SK-N-SH treated with all-trans-retinoic acid at 6 μM for 48 hours (cell line): ENCODE measurements at regions not wholly inside any gene's neighbourhood (a gene's known extent, or its start where the extent isn't known, plus 50 kb on each side); places are given as distances from the start of the nearest gene placed in this dataset.

Experiments
- ATAC-seq: fragments of 200-7000 bp; cut with Tn5 transposase; 3 replicates; pipeline ENCODE4 v1.9.1; 2020; ENCODE audit warnings: mild to moderate bottlenecking, moderate library complexity
- ARNTL ChIP-seq: fragments of 450-650 bp; formaldehyde crosslinking; IDR thresholded peaks from 2 replicates; pipeline ENCODE4 v1.5.0; 2020; ENCODE audit warnings: low read depth, mild to moderate bottlenecking, moderate library complexity, borderline replicate concordance
- BACH2 ChIP-seq: fragments of 250-450 bp; sonication (Bioruptor Pico); IDR thresholded peaks from 2 replicates; pipeline ENCODE4 v1.9.0; 2021; ENCODE audit warnings: mild to moderate bottlenecking, borderline replicate concordance
- CREB5 ChIP-seq: fragments of 250-450 bp; sonication (Bioruptor Pico); IDR thresholded peaks from 2 replicates; pipeline ENCODE4 v1.5.1; 2020; ENCODE audit warnings: low read depth, mild to moderate bottlenecking, moderate library complexity
- CSDC2 ChIP-seq: fragments of 250-450 bp; sonication (Bioruptor Pico); IDR thresholded peaks from 2 replicates; pipeline ENCODE4 v1.5.0; 2020; ENCODE audit warnings: mild to moderate bottlenecking, moderate library complexity
- CSRNP3 ChIP-seq: fragments of 250-450 bp; sonication (Bioruptor Pico); IDR thresholded peaks from 2 replicates; pipeline ENCODE4 v1.5.1; 2021; ENCODE audit warnings: mild to moderate bottlenecking, moderate library complexity
- ESRRG ChIP-seq: fragments of 250-450 bp; sonication (Bioruptor Pico); IDR thresholded peaks from 2 replicates; pipeline ENCODE4 v1.6.1; 2021; ENCODE audit warnings: mild to moderate bottlenecking
- GLIS3 ChIP-seq: fragments of 250-450 bp; sonication (Bioruptor Pico); IDR thresholded peaks from 2 replicates; pipeline ENCODE4 v1.5.0; 2020; ENCODE audit warnings: mild to moderate bottlenecking, moderate library complexity
- ISL1 ChIP-seq: fragments of 250-450 bp; sonication (Bioruptor Pico); IDR thresholded peaks from 2 replicates; pipeline ENCODE4 v2.1.2; 2022; ENCODE audit warnings: mild to moderate bottlenecking, moderate library complexity
- PATZ1 ChIP-seq: fragments of 250-450 bp; sonication (Bioruptor Pico); IDR thresholded peaks from 2 replicates; pipeline ENCODE4 v1.8.0; 2020; ENCODE audit warnings: mild to moderate bottlenecking, moderate library complexity, borderline replicate concordance
- POU6F1 ChIP-seq: fragments of 250-450 bp; sonication (Bioruptor Pico); IDR thresholded peaks from 2 replicates; pipeline ENCODE4 v1.8.0; 2021; ENCODE audit warnings: low read depth, mild to moderate bottlenecking, moderate library complexity, borderline replicate concordance
- PPARA ChIP-seq: fragments of 250-450 bp; sonication (Bioruptor Pico); IDR thresholded peaks from 2 replicates; pipeline ENCODE4 v1.5.0; 2020; ENCODE audit warnings: mild to moderate bottlenecking, borderline replicate concordance
- RARB ChIP-seq: fragments of 250-450 bp; sonication (Bioruptor Pico); IDR thresholded peaks from 2 replicates; pipeline ENCODE4 v1.8.0; 2021; ENCODE audit warnings: mild to moderate bottlenecking, moderate library complexity
- TCF4 ChIP-seq: fragments of 250-450 bp; sonication (Bioruptor Pico); IDR thresholded peaks from 2 replicates; pipeline ENCODE4 v1.8.0; 2021; ENCODE audit warnings: mild to moderate bottlenecking, moderate library complexity, borderline replicate concordance
- TOX ChIP-seq: fragments of 250-450 bp; sonication (Bioruptor Pico); IDR thresholded peaks from 2 replicates; pipeline ENCODE4 v1.8.0; 2021; ENCODE audit warnings: mild to moderate bottlenecking, moderate library complexity, borderline replicate concordance
- TSHZ2 ChIP-seq: fragments of 250-450 bp; sonication (Bioruptor Pico); IDR thresholded peaks from 2 replicates; pipeline ENCODE4 v1.5.0; 2020; ENCODE audit warnings: mild to moderate bottlenecking, moderate library complexity
- ZFP3 ChIP-seq: fragments of 250-450 bp; sonication (Bioruptor Pico); IDR thresholded peaks from 2 replicates; pipeline ENCODE4 v1.5.0; 2020; ENCODE audit warnings: mild to moderate bottlenecking, moderate library complexity
- ZFP30 ChIP-seq: fragments of 450-650 bp; formaldehyde crosslinking; IDR thresholded peaks from 2 replicates; pipeline ENCODE4 v1.5.0; 2022; ENCODE audit warnings: mild to moderate bottlenecking, moderate library complexity
- ZNF565 ChIP-seq: fragments of 450-650 bp; formaldehyde crosslinking; conservative IDR thresholded peaks from 2 replicates; pipeline ENCODE4 v1.5.0; 2020; ENCODE audit warnings: low read depth, mild to moderate bottlenecking, moderate library complexity
- ZNF70 ChIP-seq: fragments of 450-650 bp; formaldehyde crosslinking; IDR thresholded peaks from 2 replicates; pipeline ENCODE4 v1.5.0; 2020; ENCODE audit warnings: mild to moderate bottlenecking, moderate library complexity
- ZNF8 ChIP-seq: fragments of 450-650 bp; formaldehyde crosslinking; IDR thresholded peaks from 2 replicates; pipeline ENCODE4 v1.5.0; 2020; ENCODE audit warnings: mild to moderate bottlenecking, moderate library complexity

- TF ChIP-seq CSRNP3 (no peak), PPARA (CRISPR knock-in tag) (no peak)
Observed at GRCh38 chr3:74233091-74233490, 381.4 kb downstream of the CNTN3 start (continued).

- TF ChIP-seq ISL1 (CRISPR knock-in tag), result no peak
- TF ChIP-seq RARB (CRISPR knock-in tag), result no peak
- no peak for TF ChIP-seq ARNTL (CRISPR knock-in tag)
- no peak for TF ChIP-seq TCF4 (CRISPR knock-in tag)
- no peak for TF ChIP-seq PATZ1 (CRISPR knock-in tag)
- TF ChIP-seq ZFP3 (CRISPR knock-in tag), result no peak
- no peak for TF ChIP-seq ZNF565
- no peak for TF ChIP-seq TSHZ2 (CRISPR knock-in tag)
- no peak for TF ChIP-seq CSDC2 (CRISPR knock-in tag)
- TF ChIP-seq CSRNP3, result no peak
- no peak for TF ChIP-seq PPARA (CRISPR knock-in tag)
- TF ChIP-seq, all 23 proteins: peak for 0
- ATAC-seq, result no peak
Observed at GRCh38 chr3:74217467-74217866, 397.0 kb downstream of the CNTN3 start.

GRCh38 chr3:74214286-74214685 is 400.2 kb downstream of the CNTN3 start:
- ATAC-seq, result no peak
- TF ChIP-seq RARB (CRISPR knock-in tag) (no peak), ZNF70 (CRISPR knock-in tag) (no peak), ARNTL (CRISPR knock-in tag) (no peak), POU6F1 (CRISPR knock-in tag) (no peak), TOX (CRISPR knock-in tag) (no peak), ZFP30 (CRISPR knock-in tag) (no peak), BACH2 (CRISPR knock-in tag) (no peak), ZNF8 (no peak), GLIS3 (CRISPR knock-in tag) (no peak), ESRRG (CRISPR knock-in tag) (no peak), CSDC2 (CRISPR knock-in tag) (no peak), ZNF565 (no peak), CSRNP3 (no peak), ZFP3 (CRISPR knock-in tag) (no peak), ISL1 (CRISPR knock-in tag) (no peak), TSHZ2 (CRISPR knock-in tag) (no peak), PPARA (CRISPR knock-in tag) (no peak), CREB5 (CRISPR knock-in tag) (no peak)
